Effector CD4-positive, alpha-beta T cell (primary cell): ENCODE measurements at regions not wholly inside any gene's neighbourhood (a gene's known extent, or its start where the extent isn't known, plus 50 kb on each side); places are given as distances from the start of the nearest gene placed in this dataset.

Experiments
- DNase-seq: peaks from one replicate; pipeline ENCODE4 v3.0.0-alpha.2; 2020

GRCh38 chr10:113259576-113260226 lies 293.2 kb upstream of the HABP2 start:
- no peak for DNase-seq

- no peak for DNase-seq
Measured at GRCh38 chr10:113261161-113261560, 291.7 kb upstream of the HABP2 start.

GRCh38 chr10:113261611-113262091 lies 291.2 kb upstream of the HABP2 start:
- no peak for DNase-seq

DNA sequence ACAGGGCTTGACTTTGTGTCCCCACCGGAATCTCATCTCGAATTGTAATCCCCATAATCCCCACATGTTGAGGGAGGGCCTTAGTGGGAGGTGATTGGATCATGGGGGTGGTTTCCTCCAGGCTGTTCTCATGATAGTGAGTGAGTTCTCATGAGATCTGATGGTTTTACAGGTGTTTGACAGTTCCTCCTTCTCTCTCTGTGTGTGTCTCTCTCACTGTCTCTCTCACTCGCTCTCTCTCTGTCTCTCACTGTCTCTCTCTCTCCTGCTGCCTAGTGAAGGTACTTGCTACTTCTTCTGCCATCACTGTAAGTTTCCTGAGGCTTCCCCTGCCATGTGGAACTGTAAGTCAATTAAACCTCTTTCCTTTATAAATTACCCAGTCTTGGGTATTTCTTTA lies 289.8 kb upstream of the HABP2 start:
- no peak for DNase-seq

- no peak for DNase-seq
Measured at GRCh38 chr10:113264333-113265131, 288.3 kb upstream of the HABP2 start.

GRCh38 chr10:113266147-113266546 lies 286.7 kb upstream of the HABP2 start:
- DNase-seq, result no peak

DNA sequence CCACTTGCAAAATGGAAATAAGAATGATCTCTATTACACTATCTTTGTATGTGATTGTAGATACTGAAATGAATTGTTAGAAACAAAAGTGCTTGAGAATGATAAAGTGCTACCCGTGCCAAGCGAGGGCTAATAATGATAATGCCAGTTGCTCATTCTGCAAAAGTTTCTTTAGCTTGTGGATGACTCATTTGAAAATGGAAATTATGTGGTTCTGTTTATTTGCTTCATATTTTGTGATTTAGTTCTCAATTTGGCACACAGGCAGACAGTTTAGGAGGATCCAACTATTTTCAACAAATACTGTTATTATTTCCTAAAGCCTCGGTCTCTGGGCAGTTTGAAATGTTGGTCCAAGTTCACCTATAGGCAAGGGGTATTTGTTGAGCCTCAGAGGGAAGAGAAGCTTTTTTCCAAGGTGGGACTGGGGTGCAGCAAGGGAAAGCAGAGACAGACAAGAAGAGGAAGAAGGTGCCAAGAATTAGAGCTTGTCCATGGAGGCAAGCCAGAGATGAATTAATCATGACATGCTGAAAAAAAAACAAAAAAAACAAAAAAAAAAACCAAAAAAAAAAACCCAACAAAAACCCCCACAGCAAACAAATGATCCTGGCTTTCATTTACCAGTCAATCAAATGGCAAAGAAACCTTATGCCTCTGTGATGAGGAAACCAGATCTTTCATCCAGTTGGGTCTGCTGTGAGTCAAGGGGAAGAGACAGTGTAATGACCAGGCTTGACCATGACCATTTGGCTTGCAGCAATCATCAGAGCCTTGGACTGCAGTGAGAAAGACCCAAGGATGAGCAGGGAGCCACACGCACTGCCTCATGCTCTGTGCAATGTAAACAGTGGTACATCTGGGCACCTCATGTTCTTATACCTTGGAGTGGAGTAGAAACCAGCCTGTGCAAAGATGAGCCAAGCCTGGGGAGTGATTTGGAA lies 285.0 kb upstream of the HABP2 start:
- no peak for DNase-seq

DNA sequence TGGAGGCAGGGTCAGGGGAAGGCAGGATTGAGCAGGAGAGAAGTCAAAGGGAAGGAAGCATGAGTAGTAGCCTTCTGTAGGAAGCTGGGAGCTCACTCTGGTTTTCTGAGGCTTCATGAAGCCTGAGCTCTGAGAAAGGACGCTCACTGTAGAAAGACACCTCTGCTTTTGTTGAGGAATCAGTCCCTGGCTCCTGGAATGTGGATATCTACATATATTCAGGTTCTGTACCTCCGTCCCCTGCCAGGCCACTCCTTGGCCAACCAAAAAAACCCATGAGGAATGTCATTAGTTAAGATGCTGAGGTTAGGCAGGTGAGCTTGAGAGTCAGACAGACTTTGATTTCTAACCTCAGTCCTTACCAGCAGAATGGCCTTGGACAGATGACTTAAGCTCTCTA lies 283.5 kb upstream of the HABP2 start:
- DNase-seq, result no peak

GRCh38 chr10:113272511-113272910 lies 280.3 kb upstream of the HABP2 start:
- no peak for DNase-seq

- no peak for DNase-seq
Measured at GRCh38 chr10:113273181-113274163, 279.4 kb upstream of the HABP2 start.

DNA sequence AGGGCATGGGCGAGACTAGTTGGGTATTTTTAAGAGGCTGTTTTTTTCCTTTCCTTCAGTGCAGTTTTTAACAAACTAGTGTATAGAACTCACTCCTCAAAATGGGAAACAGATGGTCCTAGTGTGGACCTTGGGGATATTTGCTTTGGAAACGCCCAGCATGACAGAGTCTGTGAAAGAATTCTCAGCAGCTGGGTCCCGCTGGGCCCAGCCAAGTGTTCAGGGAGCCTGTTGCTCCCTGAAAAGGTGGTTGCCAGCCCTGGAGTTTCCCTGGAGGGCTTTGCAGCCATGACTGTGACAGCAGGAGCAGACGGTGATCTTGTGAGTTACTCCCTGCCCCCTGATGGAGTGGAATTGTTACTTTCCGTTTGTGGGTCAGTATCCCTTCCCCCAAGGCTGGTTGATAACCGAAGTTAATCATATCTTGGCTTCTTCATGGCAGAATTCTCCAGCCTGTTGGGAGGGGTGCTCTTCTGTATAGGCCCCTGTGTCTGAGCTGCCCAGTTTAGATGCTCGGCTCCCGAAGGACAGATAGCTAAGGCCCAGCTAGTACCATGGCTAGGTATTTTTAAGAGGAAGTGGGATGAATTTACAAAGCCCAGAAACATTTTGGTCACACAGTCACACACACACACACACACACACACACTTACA lies 278.6 kb upstream of the HABP2 start:
- no peak for DNase-seq

- no peak for DNase-seq
Measured at GRCh38 chr10:113278221-113278620, 274.6 kb upstream of the HABP2 start.

GRCh38 chr10:113278664-113279063 lies 274.2 kb upstream of the HABP2 start:
- no peak for DNase-seq

DNA sequence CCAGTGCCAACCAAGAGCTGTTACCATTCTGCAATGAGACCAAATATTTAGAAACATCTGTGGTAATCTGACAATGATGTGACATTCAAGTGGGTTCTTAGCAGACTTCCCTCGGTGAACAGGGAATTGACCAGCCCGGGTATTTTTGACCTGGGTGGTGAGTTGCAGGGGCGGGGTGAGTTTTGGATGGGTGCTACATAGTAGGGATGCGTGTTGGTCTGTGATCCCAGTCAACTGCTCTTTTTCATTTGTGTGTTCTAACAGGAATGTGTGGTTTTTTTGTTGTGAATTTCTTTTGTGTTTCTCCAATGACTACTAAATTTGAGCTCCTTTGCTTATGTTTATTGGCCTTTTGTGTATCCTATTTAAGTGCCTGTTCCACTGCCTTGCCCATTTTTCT lies 273.6 kb upstream of the HABP2 start:
- DNase-seq, result no peak

DNA sequence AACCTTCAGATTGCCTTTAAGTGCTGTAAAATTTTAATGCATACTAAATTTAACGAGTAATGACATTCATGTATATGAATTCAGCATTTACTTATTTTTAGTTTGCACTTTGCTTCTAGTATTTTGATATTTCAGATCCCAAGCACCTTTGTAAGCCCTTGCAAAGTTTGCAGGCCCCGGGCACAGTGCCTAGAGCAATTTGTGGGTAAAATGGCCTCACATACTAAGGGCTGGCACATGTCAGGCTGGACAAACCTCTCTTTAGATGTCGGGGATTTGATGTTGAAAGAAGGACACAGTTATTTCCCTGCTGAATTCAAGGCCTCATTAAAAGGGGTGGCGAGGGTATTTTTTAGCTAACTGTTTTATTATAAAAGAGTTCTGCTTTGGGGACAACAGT lies 270.3 kb upstream of the HABP2 start:
- DNase-seq, result no peak

- DNase-seq, result no peak
Measured at GRCh38 chr10:113283189-113283588, 269.7 kb upstream of the HABP2 start.

- no peak for DNase-seq
Measured at GRCh38 chr10:113284635-113285034, 268.2 kb upstream of the HABP2 start.

DNA sequence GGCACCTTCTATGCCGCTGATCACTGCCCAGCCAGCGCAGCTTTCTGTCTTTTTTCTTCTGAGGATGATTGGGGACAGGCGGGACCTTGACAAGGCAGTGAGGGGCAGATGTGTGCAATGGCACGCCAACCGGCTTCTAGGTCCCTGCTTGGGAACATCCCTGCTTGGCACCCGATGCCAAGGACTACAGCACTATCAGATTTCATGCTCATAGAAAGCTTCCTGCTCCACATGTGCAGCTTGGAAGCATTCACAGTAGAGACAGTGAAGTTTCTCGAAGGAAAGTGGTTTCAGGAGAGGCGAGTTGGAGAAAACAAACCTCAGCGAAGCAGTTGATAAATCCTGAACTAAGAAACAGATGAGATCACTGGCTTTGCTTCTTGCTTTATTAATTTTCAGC lies 267.5 kb upstream of the HABP2 start:
- DNase-seq, result no peak

DNA sequence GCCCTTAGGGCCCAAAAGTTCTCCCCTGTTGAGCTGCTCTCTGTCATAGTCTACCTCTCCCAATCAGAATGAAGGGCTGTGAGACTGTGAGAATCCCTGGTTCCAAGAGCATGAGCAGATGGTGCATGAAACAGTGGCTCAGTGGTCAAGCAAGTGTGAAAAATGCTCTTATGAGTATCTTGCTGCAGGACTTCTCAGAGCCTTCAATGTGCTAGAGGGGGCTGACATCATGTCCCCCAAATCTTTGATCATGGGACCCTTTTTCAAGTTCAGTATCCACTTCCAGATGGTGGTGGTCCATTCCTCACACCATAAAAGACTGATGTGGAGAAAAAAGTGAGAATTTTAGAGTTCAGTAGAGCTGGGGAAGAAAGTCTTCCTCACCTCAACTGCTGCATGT lies 265.3 kb upstream of the HABP2 start:
- DNase-seq, result no peak

DNA sequence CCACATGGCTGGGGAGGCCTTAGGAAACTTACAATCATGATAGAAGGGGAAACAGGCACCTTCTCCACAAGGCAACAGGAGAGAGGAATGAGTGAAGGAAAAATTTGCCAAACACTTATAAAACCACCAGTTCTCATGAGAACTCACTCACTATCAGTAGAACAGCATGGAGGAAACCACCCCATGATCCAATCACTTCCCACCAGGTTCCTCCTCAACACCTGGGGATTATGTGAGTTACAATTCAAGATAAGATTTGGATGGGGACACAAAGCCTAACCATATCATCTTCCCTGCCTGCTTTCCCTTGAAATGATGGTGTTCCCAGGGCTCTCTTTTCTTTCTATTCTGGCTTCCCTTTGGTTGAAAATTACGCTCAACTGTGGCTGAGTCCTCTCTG lies 262.7 kb upstream of the HABP2 start:
- DNase-seq, result no peak

- no peak for DNase-seq
Measured at GRCh38 chr10:113291413-113291812, 261.4 kb upstream of the HABP2 start.
